ENCODE measurements at regions not wholly inside any gene's neighbourhood (a gene's known extent, or its start where the extent isn't known, plus 50 kb on each side); places are given as distances from the start of the nearest gene placed in this dataset.

GRCh38 chr5:152188251-152188650, 216.8 kb downstream of the NMUR2 start:
- Histone ChIP-seq H3K4me3 (replicated peaks in 1 of 3) (no peak overlapping the region), H3K4me1 (no peaks in the 10 kb centered on the region), H3K27me3 (no peaks in the 10 kb centered on the region), H3K9me3 (no peaks in the 10 kb centered on the region), H3K27ac (no peak overlapping the region), H3K36me3 (no peaks in the 10 kb centered on the region)
- no peak for TF ChIP-seq POLR2A (IDR thresholded peaks at IDR 0.05)
- TF ChIP-seq, protein P1, sequence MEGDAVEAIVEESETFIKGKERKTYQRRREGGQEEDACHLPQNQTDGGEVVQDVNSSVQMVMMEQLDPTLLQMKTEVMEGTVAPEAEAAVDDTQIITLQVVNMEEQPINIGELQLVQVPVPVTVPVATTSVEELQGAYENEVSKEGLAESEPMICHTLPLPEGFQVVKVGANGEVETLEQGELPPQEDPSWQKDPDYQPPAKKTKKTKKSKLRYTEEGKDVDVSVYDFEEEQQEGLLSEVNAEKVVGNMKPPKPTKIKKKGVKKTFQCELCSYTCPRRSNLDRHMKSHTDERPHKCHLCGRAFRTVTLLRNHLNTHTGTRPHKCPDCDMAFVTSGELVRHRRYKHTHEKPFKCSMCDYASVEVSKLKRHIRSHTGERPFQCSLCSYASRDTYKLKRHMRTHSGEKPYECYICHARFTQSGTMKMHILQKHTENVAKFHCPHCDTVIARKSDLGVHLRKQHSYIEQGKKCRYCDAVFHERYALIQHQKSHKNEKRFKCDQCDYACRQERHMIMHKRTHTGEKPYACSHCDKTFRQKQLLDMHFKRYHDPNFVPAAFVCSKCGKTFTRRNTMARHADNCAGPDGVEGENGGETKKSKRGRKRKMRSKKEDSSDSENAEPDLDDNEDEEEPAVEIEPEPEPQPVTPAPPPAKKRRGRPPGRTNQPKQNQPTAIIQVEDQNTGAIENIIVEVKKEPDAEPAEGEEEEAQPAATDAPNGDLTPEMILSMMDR (IDR thresholded peaks at IDR 0.05) = no peak
- intact Hi-C loops (cut with DNase I) = no loop called here
- no peak for DNase-seq

- Histone ChIP-seq H3K27me3 (no peaks in the 10 kb centered on the region), H3K4me1 (no peaks in the 10 kb centered on the region), H3K4me3 (replicated peaks in 1 of 3) (no peak overlapping the region), H3K36me3 (no peaks in the 10 kb centered on the region), H3K27ac (no peak overlapping the region), H3K9me3 (no peaks in the 10 kb centered on the region)
- DNase-seq = no peak
- intact Hi-C loops (cut with DNase I) = no loop called here
- TF ChIP-seq, protein P1 (IDR thresholded peaks at IDR 0.05) = no peak
- no peak for TF ChIP-seq POLR2A (IDR thresholded peaks at IDR 0.05)
Measured at GRCh38 chr5:152187668-152188067, 217.4 kb downstream of the NMUR2 start.

GRCh38 chr5:152185547-152186245, 219.4 kb downstream of the NMUR2 start:
- WGBS, 2 donors = 64 to 74% methylated on average over 9 of the region's 9 CpGs

GRCh38 chr5:152184266-152184665, 220.8 kb downstream of the NMUR2 start:
- Histone ChIP-seq H3K9me3 (no peaks in the 10 kb centered on the region), H3K4me3 (replicated peaks in 1 of 3) (no peak overlapping the region), H3K4me1 (no peaks in the 10 kb centered on the region), H3K27me3 (no peaks in the 10 kb centered on the region), H3K36me3 (no peaks in the 10 kb centered on the region), H3K27ac (no peak overlapping the region)
- TF ChIP-seq, protein P1 (IDR thresholded peaks at IDR 0.05) = no peak
- no peak for TF ChIP-seq POLR2A (IDR thresholded peaks at IDR 0.05)
- intact Hi-C loops (cut with DNase I) = no loop called here
- 96 to 98% methylated on average over 2 of the region's 2 CpGs for WGBS, 2 donors
- DNase-seq = no peak

More at GRCh38 chr5:152185547-152186245, 219.4 kb downstream of the NMUR2 start:
- DNase-seq = no peak
- H3K27me3 ChIP-seq = no peaks in the 10 kb centered on the region
- TF ChIP-seq, protein P1 (IDR thresholded peaks at IDR 0.05) = no peak
- no peak for TF ChIP-seq POLR2A (IDR thresholded peaks at IDR 0.05)
- H3K9me3 ChIP-seq = no peaks in the 10 kb centered on the region
- H3K4me1 ChIP-seq = no peaks in the 10 kb centered on the region
- no peak overlapping the region for H3K4me3 ChIP-seq (replicated peaks in 1 of 3)
- intact Hi-C loops (cut with DNase I) = no loop called here
- H3K27ac ChIP-seq = no peak overlapping the region
- H3K36me3 ChIP-seq = no peaks in the 10 kb centered on the region

DNA sequence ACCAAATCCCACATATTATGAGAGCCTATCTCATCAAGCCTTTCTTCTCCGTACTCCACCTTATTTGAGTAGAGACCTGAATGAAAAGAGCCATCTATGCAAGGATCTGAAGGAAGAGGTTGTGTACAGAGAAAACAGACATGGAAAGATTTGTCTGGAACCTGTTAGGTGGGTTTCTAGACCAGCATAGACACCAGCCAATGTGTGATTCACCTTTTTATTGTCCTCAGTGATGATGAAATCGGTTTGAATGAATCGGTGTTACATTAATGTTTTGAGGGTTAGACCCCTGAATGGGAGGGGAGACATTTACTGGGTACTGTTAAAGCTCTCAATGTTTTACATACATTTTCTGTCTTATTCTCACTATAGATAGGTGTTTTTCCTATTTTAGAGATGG, 223.6 kb downstream of the NMUR2 start:
- no peaks in the 10 kb centered on the region for H3K36me3 ChIP-seq
- H3K4me1 ChIP-seq = no peaks in the 10 kb centered on the region
- no peak for DNase-seq
- no peak for TF ChIP-seq POLR2A (IDR thresholded peaks at IDR 0.05)
- TF ChIP-seq, protein P1 (IDR thresholded peaks at IDR 0.05) = no peak
- H3K4me3 ChIP-seq (replicated peaks in 1 of 3) = no peak overlapping the region
- intact Hi-C loops (cut with DNase I) = no loop called here
- 86 to 96% methylated on average over 3 of the region's 3 CpGs for WGBS, 2 donors
- H3K27ac ChIP-seq = no peak overlapping the region
- H3K27me3 ChIP-seq = no peaks in the 10 kb centered on the region
- no peaks in the 10 kb centered on the region for H3K9me3 ChIP-seq

All from thyroid gland (tissue), 4 donors.